HUES48 (cell line): ENCODE measurements at regions not wholly inside any gene's neighbourhood (a gene's known extent, or its start where the extent isn't known, plus 50 kb on each side); places are given as distances from the start of the nearest gene placed in this dataset.
A peak's percentile ranks its signal among the peaks of the same experiment; 100 is the strongest.

ENCODE experiments used
- H3K27ac ChIP-seq: one replicate; pipeline ENCODE4 v1.7.0; 2013; ENCODE audit warnings: low read depth, low read length, inconsistent platforms
- H3K27me3 ChIP-seq: 2 replicates; pipeline ENCODE4 v1.6.1; 2013; ENCODE audit warnings: mild to moderate bottlenecking, low read length; ENCODE audit not compliant: control insufficient read depth, insufficient read depth
- H3K36me3 ChIP-seq: 2 replicates; pipeline ENCODE4 v1.6.1; 2013; ENCODE audit warnings: low read length; ENCODE audit not compliant: control insufficient read depth, insufficient read depth
- H3K4me1 ChIP-seq: 2 replicates; pipeline ENCODE4 v1.6.1; 2013; ENCODE audit warnings: mild to moderate bottlenecking, low read length; ENCODE audit not compliant: control insufficient read depth, insufficient read depth
- H3K4me3 ChIP-seq: 2 replicates; pipeline ENCODE4 v1.5.1; 2013; ENCODE audit warnings: mild to moderate bottlenecking, low read depth, low read length
- H3K9ac ChIP-seq: 2 replicates; pipeline ENCODE4 v1.6.1; 2013; ENCODE audit warnings: mild to moderate bottlenecking, low read depth, low read length, moderate library complexity
- H3K9me3 ChIP-seq: 2 replicates; pipeline ENCODE4 v1.6.1; 2013; ENCODE audit warnings: low read length; ENCODE audit not compliant: control insufficient read depth, insufficient read depth

DNA sequence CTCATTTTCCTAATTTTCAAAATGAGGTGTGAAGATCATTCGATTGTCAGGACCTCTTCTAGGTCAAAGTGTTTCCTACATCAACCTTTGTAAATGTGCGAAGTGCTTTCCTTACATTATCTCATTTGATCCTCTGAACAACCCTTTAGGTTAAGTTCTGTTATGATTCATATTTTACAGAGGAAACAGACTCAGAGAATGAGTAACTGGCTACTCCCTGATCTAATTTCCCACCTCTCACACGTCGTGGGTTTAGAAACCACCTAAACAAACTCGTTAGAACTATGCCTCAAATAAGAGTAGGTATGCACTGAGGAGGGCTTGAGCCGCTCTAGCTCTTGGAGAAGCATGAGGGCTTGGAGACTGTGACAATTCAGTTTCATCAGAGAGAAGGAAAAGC lies 148.6 kb downstream of the CD47 start:
- peaks cover 6% of the 10 kb centered on the region; the same call in 1 of the 2 replicates for H3K4me1 ChIP-seq
- no peak overlapping the region for H3K9ac ChIP-seq
- H3K27ac ChIP-seq: no peak overlapping the region
- no peaks in the 10 kb centered on the region for H3K27me3 ChIP-seq
- H3K36me3 ChIP-seq: no peaks in the 10 kb centered on the region
- no peaks in the 10 kb centered on the region for H3K9me3 ChIP-seq
- H3K4me3 ChIP-seq: no peak overlapping the region

DNA sequence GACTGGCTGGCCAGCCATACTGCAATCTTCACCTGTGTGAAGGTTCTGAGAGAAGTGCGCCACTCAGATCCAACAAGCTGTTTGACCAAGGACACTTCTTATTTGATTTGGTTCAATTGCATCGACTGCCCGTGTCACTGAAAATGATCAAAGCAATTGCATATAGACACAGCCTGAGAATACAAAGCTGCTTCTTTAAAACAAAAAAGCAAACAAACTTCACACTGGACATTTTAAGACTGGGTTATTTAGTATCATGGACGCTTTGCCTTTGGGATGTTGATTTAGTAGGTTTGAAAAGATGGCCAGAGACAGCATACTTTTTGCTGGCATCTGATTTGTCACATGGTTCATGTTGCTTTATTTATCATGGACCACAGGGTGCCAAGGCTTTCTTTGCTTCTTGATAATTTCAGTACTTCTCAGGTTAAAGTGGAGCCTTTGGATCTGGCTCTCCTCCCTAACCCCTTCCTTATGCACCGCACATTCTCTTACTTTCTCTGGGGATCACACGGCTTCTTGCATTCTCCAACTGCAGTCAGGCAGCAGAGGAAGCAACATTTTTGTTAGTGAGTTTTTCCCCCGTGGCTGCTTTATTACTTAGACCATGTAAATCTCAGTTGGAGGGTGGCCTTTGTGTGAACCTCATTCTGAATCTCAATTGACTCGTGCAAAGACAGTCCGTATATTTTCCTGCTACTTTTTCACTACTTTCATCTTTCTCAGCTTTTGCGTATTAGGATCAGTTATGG lies 151.0 kb downstream of the CD47 start:
- Histone ChIP-seq H3K27ac (no peak overlapping the region), H3K9me3 (no peaks in the 10 kb centered on the region), H3K36me3 (no peaks in the 10 kb centered on the region), H3K27me3 (no peaks in the 10 kb centered on the region), H3K9ac (no peak overlapping the region), H3K4me3 (no peak overlapping the region), H3K4me1 (peaks cover 6% of the 10 kb centered on the region; the same call in 1 of the 2 replicates)

DNA sequence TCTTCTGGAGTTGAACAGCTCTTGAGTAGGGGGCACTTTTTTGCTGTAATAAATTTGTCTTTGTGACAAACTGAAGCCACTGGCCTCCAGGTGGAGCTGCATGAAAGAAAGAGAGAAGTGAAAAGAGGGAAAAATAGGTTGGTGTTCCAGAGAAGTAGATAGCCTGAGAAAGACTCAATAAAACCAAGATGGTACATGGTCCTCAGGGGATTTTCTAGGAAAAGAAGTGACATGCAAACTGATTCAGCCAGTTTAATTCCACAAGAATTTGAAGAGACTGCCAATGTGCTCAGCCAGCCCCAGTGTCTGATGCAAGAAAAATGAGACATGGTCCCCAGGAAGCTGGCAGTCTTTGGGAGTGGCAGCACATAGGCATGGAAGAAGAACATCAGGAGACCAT lies 152.7 kb downstream of the CD47 start:
- H3K27me3 ChIP-seq: no peaks in the 10 kb centered on the region
- no peaks in the 10 kb centered on the region for H3K9me3 ChIP-seq
- H3K9ac ChIP-seq: no peak overlapping the region
- H3K36me3 ChIP-seq: no peaks in the 10 kb centered on the region
- no peak overlapping the region for H3K27ac ChIP-seq
- no peak overlapping the region for H3K4me3 ChIP-seq
- H3K4me1 ChIP-seq: peaks cover 6% of the 10 kb centered on the region; the same call in 1 of the 2 replicates

DNA sequence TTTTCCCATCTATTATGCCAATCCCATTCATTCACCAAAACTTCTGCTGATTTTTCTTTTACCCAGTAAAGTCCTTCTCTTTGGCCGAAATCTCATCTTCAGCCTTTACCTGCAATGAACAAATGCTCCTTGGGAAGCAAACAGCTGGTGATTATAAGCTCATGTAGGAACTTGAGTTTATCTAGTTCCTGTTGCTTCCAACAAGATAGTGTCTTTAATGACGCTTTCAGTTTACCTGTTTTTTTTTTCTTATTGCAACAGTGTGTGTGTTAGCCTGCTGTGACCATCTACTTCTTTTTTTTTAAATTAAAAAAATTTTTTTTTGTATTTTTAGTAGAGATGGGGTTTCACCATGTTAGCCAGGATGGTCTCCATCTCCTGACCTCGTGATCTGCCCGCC lies 156.0 kb downstream of the CD47 start:
- Histone ChIP-seq H3K9ac (no peak overlapping the region), H3K4me1 (no peaks in the 10 kb centered on the region), H3K27me3 (no peaks in the 10 kb centered on the region), H3K4me3 (no peak overlapping the region), H3K9me3 (no peaks in the 10 kb centered on the region), H3K36me3 (no peaks in the 10 kb centered on the region), H3K27ac (no peak overlapping the region)

DNA sequence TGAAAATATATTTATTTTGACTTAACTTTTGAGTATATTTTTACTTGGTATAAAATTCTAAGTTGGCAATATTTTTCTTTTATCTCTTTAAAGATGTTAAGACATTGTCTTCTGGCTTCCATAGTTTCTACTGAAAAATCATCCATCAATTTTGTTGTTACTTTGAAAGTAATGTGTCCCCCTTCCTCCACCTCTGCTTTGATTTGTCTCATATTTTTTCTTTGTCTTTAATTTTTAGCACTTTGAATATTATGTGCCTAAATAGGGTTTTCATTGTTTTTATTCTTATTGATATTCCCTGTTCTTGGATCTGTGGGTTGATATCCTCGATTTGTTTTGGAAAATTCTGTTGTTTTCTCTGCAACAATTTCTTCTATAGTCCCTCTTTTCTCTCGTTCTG lies 157.4 kb downstream of the CD47 start:
- Histone ChIP-seq H3K36me3 (no peaks in the 10 kb centered on the region), H3K27ac (no peak overlapping the region), H3K9me3 (no peaks in the 10 kb centered on the region), H3K4me3 (no peak overlapping the region), H3K27me3 (peaks cover 9% of the 10 kb centered on the region), H3K9ac (no peak overlapping the region), H3K4me1 (peaks cover under 1% of the 10 kb centered on the region; the same call in 1 of the 2 replicates)

DNA sequence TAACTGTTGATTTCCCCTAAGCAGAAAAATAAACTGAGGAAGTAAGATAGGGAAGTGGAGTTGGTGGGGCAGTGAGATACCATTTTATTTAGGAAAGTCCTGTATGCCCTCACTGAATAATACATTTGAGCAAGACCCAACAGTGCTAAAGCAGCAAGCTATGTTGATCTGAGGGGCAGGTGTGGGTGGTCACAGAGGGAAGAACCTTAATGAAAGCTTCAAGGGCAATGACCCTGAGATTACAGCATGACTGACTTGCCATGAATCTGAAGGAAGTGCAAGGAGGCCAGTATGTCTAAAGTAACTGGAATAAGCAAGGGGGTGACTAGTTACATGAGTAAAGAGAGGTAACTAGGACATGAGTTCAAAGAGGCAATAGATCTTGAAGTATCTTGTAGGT lies 159.5 kb downstream of the CD47 start:
- Histone ChIP-seq H3K4me3 (no peak overlapping the region), H3K9me3 (no peaks in the 10 kb centered on the region), H3K36me3 (no peaks in the 10 kb centered on the region), H3K9ac (no peak overlapping the region), H3K4me1 (peaks cover 10% of the 10 kb centered on the region), H3K27me3 (peaks cover 14% of the 10 kb centered on the region), H3K27ac (no peak overlapping the region)

DNA sequence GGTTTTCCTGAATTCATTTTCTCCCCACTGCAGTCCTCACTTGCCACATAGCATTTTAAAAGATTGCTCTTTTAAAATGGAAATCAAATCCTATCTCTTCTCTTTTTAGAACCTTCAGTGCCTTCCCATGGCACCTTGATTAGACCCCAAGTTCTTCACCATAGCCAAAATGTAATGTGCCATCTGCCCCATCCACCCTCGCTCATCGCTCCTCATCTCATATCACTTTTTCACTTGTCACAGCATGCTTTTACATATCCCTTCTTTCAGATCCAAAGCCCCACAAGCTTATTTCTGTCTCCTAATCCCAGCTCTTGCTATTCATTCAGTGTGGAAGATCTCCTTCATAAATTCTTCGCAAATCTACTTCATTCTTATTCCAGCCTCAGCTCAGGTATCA lies 161.7 kb downstream of the CD47 start:
- Histone ChIP-seq H3K27me3 (peaks cover 14% of the 10 kb centered on the region), H3K4me3 (no peak overlapping the region), H3K36me3 (no peaks in the 10 kb centered on the region), H3K9me3 (no peaks in the 10 kb centered on the region), H3K27ac (no peak overlapping the region), H3K4me1 (peaks cover 10% of the 10 kb centered on the region), H3K9ac (no peak overlapping the region)

DNA sequence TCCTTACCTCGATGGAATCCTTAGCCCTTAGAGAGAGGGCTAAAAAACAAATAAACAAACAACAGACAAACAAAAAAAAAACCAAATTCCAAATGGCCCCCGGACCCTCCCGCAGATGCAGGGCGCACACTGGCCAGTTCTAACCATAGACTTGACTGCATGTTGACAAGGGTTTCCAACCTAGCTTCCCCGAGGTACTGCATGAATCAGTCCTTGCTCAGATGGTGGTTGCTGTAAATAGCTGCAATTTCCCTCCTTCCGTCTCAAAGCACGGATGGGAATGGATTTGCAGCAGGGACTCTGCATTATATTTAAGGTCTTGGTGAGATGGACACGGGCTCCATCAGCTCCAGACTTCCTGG lies 162.8 kb downstream of the CD47 start:
- peak overlapping the region; percentile 57 for H3K27ac ChIP-seq
- H3K4me3 ChIP-seq: peak overlapping the region; percentile 76

DNA sequence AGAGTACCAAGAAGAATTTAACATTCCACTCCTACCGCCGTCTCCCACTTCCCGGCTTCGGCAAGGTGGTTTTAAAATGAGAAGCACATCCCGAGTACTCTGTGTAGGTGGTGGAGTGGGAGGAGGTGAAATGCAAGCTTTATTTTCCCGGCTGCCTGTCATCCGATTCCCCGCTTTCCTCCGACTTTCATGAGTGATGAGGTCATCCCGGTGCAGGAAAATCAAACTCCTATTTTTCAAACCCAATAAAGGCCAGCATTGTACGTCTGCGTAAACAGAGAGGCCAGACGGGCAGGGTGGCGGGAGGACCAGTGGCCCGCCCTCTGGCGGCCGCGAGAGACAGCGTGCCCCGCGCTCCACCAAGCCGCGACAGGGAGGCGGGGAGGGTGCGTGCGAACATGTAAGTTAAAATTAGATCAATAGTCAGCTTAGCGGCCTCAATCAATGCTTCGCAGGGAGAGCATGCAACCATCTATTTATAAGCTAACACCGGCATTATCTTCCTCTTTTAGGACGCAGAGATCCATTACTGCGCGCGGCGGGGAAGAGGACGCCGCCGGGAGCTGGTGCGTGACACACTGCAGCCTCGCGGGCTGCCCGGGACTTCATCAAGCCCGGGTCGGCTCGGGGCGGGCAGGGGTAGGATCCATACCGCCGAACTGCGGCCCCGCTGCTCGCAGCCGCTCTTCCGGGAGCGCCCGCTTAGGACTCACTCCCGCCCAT lies 163.3 kb downstream of the CD47 start:
- peaks cover 14% of the 10 kb centered on the region for H3K27me3 ChIP-seq
- peak overlapping the region; percentile 65 for H3K9ac ChIP-seq
- peaks cover 10% of the 10 kb centered on the region for H3K4me1 ChIP-seq
- no peaks in the 10 kb centered on the region for H3K9me3 ChIP-seq
- H3K27ac ChIP-seq: peak overlapping the region; percentile 57
- no peaks in the 10 kb centered on the region for H3K36me3 ChIP-seq
- H3K4me3 ChIP-seq: peak overlapping the region; percentile 76

More for the DNA sequence above, 162.8 kb downstream of the CD47 start:
- no peaks in the 10 kb centered on the region for H3K36me3 ChIP-seq
- peaks cover 10% of the 10 kb centered on the region for H3K4me1 ChIP-seq
- peaks cover 14% of the 10 kb centered on the region for H3K27me3 ChIP-seq
- H3K9me3 ChIP-seq: no peaks in the 10 kb centered on the region
- peak overlapping the region; percentile 65 for H3K9ac ChIP-seq

DNA sequence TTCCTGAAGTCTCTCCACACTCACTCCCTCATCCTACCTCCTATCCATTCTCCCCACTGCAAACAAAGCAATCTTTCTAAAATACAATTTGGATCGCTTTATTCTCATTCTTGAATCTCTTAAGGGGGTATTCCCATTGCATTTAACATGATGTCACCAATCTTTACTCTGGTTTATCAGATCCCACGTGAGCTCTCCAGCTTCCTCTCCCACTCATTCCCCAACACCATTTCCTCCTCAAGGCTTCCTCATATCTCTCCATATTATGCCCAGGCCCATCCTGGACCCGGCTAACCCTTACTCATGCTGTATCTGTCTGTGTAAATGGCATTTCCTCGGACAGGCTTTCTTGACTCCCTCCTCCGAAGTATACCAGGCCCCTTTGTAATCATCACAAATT lies 165.0 kb downstream of the CD47 start:
- no peak overlapping the region for H3K27ac ChIP-seq
- peaks cover 14% of the 10 kb centered on the region for H3K27me3 ChIP-seq
- H3K36me3 ChIP-seq: no peaks in the 10 kb centered on the region
- H3K4me1 ChIP-seq: peaks cover 13% of the 10 kb centered on the region
- no peak overlapping the region for H3K9ac ChIP-seq
- H3K4me3 ChIP-seq: no peak overlapping the region
- H3K9me3 ChIP-seq: no peaks in the 10 kb centered on the region

DNA sequence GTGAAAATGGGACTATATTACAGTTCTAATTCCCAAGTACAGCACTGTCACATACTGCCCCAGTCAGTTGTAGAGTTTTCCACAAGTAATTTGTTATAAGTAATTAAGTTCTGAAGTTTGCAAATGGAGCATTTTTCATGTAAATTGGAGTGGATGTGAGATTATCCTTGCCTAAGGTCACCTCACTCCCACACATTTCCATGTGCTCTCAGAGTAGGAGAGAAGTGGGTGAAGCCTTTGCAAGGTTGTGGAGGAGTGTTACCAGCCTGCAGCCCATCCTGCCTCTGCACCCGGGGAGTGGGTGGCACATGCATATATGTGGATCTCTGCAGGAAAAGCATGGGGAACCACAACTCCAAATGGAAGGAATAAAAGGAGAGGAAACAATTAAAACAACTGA lies 169.8 kb downstream of the CD47 start:
- H3K27me3 ChIP-seq: no peaks in the 10 kb centered on the region
- H3K27ac ChIP-seq: no peak overlapping the region
- H3K9ac ChIP-seq: no peak overlapping the region
- H3K4me1 ChIP-seq: 0 out of 2 replicates have a peak, but pooled peaks cover 3% of the 10 kb centered on the region
- no peaks in the 10 kb centered on the region for H3K36me3 ChIP-seq
- no peak overlapping the region for H3K4me3 ChIP-seq
- H3K9me3 ChIP-seq: no peaks in the 10 kb centered on the region; the same call in 1 of the 2 replicates
